GM19351 (cell line): ENCODE measurements at regions not wholly inside any gene's neighbourhood (a gene's known extent, or its start where the extent isn't known, plus 50 kb on each side); places are given as distances from the start of the nearest gene placed in this dataset.
A peak's percentile ranks its signal among the peaks of the same experiment; 100 is the strongest.
"Not testable (repeated sequence)": the region's sequence is repeated elsewhere in the genome, so short reads cannot be mapped to it uniquely, and the experiment has no call there.

Source experiments
- ATAC-seq: cut with Tn5 transposase; IDR thresholded peaks from one replicate; pipeline ENCODE4 v1.9.1; 2021; ENCODE audit warnings: mild to moderate bottlenecking, moderate library complexity; ENCODE audit not compliant: unreplicated experiment

GRCh38 chr2:126275098-126275497 lies 380.9 kb upstream of the GYPC start:
- ATAC-seq: no peak

DNA sequence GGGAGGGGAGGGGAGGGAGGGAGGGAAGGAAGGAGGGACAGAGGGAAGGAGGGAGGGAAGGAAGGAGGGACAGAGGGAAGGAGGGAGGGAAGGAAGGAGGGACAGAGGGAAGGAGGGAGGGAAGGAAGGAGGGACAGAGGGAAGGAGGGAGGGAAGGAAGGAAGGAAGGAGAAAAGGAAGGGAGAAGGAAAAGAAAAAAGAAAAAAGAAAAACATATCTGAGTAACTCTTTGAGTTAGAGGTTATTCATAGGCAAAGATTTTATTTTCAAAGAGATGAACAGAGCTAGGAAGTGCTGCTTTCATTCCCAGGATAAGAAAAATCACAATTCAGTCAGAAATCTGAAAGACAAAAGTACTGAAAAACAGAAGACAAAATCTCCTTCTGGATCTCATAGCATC lies 379.7 kb upstream of the GYPC start:
- ATAC-seq: not testable (repeated sequence)

- no peak for ATAC-seq
Observed at GRCh38 chr2:126288362-126288761, 367.6 kb upstream of the GYPC start.

GRCh38 chr2:126293962-126294361 lies 362.0 kb upstream of the GYPC start:
- ATAC-seq: not testable (repeated sequence)

- no peak for ATAC-seq
Observed at GRCh38 chr2:126299469-126299976, 356.4 kb upstream of the GYPC start.

GRCh38 chr2:126300348-126300747 lies 355.6 kb upstream of the GYPC start:
- ATAC-seq: no peak

DNA sequence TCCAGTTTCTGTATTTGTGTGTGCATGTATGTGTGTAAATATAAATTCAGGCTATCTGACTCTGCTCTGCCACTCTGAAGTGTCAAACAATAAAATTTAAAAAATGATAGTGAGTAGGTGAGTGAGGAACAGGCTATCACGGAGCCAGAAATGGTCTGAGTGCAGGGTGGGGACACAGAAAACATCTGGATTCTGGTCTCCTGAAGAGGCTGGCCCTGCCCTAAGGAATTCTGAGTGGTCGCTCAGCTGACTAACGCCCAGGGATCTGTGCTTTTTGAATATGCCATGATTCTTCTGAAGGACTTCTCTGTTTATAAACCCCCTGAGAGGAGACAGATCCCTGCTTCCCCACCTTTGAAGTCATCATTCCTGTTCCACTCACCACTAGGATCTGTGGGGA lies 353.9 kb upstream of the GYPC start:
- no peak for ATAC-seq

GRCh38 chr2:126303113-126303512 lies 352.8 kb upstream of the GYPC start:
- ATAC-seq: no peak

- no peak for ATAC-seq
Observed at GRCh38 chr2:126304154-126304553, 351.8 kb upstream of the GYPC start.

DNA sequence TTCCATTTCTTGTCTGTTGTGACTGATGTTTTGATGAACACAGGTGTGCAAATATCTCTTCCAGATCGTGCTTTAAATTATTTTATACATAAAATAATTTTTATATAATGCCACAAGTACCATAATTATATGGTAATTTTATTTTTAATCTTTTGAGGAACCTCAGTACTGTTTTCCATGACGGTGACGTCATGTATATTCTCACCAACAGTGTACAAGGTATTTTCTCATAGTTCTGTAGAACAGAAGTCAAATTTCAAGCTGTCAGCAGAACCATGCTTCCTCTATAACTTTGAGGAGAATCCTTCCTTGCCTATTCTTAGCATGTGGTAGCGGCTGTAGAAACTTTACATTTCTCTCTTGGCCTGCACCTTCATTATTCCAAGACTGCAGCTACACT lies 349.4 kb upstream of the GYPC start:
- no peak for ATAC-seq

- no peak for ATAC-seq
Observed at GRCh38 chr2:126307740-126308139, 348.2 kb upstream of the GYPC start.

GRCh38 chr2:126309185-126309584 lies 346.8 kb upstream of the GYPC start:
- no peak for ATAC-seq

DNA sequence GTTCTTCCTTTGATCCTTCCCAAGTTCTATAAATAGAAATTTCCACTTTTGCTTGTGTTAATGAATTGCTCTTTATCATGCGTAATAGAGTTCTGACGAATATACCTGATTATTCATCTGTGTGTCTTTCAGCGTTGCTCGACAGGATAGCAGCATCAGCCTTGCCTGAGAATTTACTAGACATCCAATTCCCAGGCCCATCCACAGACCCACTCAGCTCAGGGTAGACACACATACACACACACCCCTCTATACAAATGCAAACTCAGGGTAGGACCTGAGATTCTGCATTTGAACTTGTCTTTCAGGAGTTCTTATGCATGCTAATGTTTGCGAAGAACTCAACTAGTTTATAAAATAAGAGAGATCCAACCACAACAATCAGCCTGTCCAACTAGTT lies 343.4 kb upstream of the GYPC start:
- no peak for ATAC-seq

DNA sequence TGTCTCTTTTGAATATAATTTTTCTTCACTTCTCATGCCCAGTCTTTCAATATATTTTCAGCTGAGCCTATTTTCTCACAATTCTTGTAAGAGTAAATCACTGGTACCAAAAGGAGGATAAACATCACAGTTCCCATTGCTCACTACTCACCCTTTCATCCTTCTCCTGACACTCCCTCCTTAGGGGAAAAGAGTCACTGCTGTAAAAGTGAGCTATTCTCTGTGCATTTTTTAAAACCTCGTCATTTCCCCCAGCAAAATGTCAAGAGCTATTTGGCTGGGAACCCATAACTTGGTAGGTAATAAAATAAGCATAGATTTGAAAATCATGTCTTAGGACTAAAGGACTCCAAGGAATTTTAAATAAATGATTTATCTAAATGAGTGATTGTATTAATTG lies 340.1 kb upstream of the GYPC start:
- no peak for ATAC-seq

GRCh38 chr2:126317790-126318431 lies 338.0 kb upstream of the GYPC start:
- no peak for ATAC-seq

DNA sequence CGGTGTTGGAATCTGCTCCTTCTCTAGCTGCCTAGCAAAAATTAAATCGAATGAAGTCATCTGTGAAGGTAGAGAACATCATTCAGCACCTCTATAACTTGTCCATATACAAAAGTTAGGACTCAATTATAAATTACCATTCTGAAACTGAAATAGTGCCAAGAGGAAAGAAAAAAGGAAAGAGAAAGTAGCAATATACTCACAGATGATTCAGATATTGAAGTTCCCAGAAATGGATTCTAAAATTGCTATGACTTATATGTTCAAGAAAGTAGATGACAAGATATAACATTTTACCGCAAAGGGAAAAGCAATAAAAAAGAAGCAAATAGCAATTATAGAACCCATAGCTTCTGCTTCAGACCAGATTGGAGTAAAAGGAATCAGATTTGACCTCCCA lies 333.6 kb upstream of the GYPC start:
- ATAC-seq: no peak

DNA sequence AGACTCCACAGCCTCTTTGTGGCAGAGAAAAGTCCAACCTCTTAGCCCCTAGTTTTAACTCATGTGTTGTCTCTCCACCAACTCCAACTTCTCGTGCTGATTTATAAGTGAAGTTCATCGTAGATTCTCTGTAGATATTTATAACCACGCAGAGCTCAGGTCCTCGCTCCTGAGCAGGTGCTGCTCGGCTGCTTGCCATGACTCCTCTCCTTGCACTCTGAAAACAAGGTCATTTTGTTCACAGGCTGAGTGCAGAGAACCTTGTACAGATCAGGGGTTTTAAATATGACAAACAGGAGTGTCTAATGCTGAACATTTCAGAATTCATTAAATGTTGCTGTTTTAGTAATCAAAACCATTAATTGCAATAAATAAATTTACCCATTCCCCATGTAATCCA lies 330.8 kb upstream of the GYPC start:
- ATAC-seq: no peak

DNA sequence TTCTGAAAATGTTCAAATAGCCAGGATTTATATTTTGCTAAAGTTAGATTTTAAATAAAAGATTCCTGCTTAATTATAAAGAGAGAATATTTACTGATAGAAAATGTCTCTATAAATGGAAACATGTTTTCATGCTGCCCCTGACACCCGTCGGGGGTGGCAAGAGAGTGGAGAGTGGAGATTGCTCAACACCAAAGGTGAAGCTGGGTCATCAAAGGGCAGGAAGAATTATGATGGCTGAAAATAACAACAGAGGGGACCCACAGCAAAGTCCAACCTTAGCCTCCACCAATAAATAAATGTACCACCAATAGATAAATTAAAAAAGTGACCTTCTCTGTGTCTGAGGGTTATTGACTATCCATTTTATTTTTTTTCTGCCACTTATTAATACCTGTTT lies 326.8 kb upstream of the GYPC start:
- no peak for ATAC-seq

- no peak for ATAC-seq
Observed at GRCh38 chr2:126342457-126342856, 313.5 kb upstream of the GYPC start.

GRCh38 chr2:126343136-126343535 lies 312.8 kb upstream of the GYPC start:
- ATAC-seq: no peak

- ATAC-seq: peak; percentile 76
Observed at GRCh38 chr2:126344493-126344892, 311.5 kb upstream of the GYPC start.

DNA sequence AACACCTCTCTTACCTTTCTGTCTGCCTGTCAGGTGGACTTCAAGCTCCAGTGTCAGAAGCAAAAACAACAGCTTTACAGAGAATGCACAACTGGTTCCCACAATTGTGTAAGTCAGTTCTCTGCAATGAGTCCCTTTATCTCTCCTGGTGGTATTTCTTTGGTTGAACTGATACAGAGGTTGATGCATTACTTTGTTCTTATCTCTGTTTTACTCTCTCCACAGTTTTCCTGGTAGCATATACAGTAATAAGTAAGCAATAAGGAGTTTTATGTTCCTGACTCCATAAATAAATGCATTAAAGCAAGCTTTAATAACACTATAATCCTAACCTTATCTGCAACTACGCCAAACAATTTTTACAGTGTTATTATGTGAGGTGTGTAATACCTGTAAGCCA lies 310.3 kb upstream of the GYPC start:
- ATAC-seq: no peak

DNA sequence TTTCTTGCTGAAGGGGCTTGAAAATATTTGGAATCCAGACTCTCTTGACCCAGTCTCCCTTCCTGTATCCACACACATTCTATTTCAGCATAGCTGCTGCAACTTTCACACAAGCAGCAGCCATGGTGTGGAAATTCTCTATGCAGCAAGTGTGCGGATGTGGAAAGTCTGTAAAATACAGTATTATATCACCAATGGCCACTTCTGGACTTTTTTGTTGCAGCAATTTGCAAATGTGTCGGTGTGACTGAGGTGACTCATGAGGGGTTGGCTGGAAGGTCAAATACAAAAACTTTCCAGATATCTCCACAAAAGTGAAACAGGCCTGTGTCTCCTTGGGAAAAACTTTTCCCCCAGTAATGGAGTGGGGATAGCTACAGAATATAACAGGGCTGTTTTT lies 299.3 kb upstream of the GYPC start:
- no peak for ATAC-seq
